NCI-H526 treated with DMSO at 0.1 percent for 48 hours (cell line): ENCODE measurements at regions not wholly inside any gene's neighbourhood (a gene's known extent, or its start where the extent isn't known, plus 50 kb on each side); places are given as distances from the start of the nearest gene placed in this dataset.

ENCODE experiments used
- DNase-seq: peaks from one replicate; lab custom pipeline; 2025; lab: John Stamatoyannopoulos, UW

DNA sequence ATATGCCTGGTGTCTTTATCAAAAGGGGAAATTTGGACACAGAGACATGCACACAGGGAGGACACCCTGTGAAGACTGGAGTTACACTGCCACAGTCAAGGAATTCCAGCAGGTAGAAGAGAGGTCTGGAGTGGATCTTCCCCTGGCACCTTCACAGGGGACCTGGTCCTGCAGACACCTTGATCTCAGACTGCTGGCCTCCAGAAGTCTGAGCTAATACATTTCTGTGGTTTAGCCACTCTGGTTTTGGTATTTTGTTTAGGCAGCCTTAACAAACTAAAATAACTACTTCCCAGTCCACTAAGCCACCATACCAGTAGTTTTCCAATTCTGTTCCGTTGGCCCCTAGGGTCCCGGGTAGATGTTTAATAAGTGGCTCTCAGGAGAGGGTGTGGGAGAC is 164.7 kb downstream of the SETD4 start:
- no peak for DNase-seq

DNA sequence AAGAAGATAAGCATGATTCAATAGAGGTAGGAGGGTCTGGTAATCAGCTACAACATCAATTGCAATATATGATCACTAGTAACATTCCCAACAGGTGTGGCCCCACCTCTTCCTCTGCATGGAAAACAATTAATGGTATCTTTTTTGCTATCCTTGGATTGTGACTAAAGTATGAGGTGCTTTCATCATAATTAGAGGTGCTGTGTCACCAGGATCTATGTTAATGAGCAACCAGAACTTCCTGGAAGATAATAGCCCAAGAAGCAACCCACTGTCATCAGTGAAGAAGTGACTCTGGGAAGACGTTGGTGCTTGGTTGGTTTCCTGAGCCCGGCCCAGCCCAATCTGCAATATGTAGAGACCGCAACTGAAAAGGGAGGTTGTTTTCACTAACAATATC is 167.2 kb downstream of the SETD4 start:
- no peak for DNase-seq

DNA sequence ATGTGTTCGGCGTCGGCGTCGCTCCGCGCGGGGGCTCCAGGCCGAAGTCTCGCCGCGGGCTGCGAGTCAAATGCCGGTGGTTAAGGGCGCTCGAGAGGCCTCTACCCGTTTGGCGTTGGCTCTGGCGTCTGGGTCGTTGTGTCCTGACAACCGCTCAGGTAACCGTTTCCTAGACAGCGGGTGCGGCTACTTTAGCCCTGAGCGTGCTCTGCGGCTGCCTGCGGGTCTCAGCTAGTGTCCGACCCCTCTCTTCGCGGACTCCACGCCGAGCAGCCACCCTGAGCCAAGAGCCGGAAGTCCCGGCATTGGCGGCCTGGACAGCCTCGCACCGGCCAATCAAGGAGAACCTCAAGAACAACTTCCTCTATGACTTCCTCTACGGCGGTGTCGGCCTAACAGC is 173.4 kb downstream of the SETD4 start:
- DNase-seq, result no peak

DNA sequence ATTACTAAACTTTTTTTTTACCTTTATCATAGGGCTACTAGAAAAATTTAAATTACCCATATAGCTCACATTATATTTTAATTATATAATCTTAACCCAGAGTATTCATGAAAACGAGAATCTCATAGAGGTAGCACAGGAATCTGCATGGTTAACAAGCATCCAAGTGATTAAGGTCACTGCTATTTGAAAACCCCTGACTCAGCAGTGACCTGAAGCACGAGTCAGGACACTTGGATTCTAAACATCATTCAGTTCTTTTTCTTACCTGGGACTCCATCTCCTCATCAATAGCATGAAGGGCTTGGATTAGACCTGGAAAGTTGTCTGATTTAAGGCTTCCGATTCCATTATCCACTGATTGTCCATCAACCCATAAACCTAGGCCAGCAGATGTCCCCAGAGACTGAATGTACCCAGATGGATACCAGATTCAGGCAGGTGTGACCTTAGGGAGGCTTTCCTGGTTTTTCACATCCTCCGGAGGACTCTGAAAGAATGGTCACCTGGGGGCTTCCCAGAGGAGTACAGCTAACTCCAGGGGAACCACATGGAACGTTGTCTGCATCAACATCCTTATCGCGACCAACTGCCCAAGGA is 174.3 kb downstream of the SETD4 start:
- DNase-seq, result no peak

DNA sequence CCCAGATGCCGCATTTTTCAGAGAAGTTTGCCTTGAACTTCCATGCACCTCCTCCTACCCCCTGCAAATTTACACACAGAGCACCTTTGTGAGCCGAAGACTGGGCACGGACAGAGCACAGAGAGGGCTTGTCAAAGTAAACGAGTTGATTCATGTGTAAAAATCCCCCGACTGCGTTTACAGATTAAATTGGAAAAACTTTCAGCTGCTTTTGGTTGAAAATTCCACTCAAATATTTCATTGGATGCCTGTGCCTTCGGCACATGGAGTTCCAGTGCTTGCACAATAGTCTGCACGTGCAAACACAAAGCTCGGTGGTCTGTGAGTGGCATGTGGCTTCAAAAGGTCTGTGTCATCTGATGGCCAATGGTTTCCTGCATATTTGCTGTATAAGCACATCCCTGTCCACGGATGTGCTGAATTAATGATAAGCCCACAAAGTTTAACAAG is 177.5 kb downstream of the SETD4 start:
- no peak for DNase-seq

DNA sequence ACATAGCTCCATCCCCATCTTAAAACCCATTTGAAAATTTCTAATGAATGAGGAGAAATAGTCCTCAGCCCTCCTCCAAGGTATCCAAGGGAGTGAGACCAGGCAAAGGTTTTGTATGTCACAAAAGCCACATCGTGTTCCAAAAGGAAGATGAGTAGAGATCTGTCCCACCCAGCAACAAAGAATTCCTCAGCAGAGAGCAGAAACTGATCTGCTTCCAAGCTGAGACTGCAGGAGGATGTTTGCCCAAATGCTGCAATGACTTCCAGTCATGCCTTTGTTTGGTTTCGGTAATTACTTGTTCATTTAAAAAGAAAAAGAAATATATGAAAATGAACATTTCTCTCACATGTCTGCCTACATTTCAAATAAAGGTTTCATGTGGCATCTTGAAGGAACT is 186.9 kb downstream of the SETD4 start:
- DNase-seq, result no peak

DNA sequence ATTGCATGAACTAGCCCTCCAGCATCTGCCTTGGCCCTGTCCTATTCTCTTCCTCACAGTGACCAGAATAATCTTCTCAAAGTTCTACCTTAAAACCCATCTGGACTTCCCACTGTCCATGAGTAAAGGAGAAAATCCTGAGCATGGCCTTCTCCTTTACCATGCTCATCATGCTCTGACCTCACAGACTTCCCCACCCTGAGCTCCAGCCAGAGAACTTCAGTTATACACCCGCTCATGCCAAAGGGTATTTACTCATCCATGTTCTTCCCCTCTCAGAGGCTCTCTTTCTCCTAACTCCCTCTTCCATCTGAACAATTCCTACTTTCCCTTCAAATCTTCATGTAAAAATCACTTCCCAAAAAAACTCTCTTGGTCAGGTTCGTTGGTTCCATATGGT is 188.4 kb downstream of the SETD4 start:
- DNase-seq, result no peak

DNA sequence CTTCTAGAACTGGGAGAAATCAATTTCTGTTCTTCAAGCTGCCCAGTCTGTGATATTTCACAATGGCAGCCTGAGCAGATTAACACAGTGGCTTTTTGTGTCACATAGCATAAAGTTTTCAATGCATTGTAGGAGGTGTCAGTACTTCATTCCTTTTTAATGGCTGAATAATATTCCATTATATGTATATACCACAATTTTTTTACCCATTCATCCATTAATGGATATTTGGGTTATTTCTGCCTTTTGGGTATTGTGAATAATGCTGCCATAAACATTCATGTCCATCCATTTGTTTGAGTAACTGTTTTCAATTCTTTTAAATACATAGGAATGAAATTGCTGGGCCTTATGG is 191.5 kb downstream of the SETD4 start:
- no peak for DNase-seq

DNA sequence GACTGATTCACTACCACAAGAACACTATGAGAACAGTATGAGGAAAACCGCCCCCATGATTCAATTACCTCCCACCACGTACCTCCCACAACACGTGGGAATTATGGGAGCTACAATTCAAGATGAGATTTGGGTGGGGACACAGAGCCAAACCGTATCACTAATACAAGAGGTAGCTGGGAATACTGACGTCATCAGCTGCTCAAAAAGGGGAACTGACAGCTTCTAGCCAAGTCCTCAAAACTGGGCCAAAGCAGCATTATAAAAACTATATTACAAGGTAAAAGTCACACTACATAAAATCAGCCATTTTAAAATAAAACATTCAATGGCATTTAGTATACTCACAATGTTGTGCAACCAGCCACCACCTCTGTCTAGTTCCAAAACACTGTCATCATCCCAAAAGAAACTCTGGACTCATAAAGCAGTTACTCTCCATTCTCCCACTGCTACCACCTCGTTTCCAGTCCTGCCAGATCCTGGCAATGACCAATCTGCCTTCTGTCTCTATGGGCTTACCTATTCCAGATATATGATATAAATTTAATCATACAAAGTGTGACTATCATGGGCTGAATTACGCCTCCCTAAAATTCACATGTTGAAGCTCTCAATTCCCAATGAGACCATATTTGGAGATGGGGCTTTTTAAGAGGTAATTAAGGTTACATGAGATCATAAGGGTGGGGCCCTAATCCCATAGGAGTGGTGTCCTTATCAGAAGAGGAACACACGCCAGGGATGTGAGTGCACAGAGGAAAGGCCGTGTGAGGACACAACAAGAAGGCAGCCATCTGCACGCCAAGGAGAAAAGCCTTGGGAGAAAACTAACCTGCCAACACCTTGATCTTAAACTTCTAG is 192.1 kb downstream of the SETD4 start:
- no peak for DNase-seq

DNA sequence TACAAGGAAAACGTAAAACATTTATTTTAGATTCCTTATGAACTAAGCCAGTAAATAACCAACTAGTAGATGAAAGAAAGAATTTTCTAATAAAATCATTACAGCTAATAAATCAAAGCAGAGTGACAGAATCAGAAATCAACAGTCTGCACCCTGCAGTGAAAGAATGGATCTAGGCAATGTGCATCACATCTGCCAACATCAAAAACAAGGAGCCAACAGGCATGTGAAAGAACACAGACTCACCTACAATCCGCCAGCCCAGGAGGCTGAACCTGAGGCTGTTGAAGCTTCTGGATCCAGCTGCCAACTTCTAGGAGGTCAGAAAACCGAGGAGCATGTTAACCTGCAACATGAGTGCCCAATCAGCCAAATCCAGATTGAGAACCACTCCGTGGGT is 196.3 kb downstream of the SETD4 start:
- DNase-seq, result no peak

DNA sequence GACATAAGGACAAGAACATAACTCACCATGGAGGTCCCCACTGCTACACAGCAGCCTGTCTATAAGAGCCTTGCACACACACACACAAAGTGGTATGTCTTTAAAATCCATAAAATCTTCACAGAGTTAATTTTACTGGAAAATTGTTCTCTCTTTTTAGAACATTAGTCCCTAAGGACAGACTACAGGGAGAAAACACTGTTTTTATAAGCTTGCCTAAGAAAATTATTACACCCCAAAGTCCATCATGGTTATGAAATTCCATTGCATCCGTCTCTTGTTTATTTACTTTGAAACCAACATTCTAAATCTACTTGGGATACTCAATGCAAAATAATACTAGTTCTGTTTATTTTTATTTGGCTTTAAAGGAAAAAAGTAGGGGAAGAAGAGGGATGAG is 197.4 kb downstream of the SETD4 start:
- no peak for DNase-seq

DNA sequence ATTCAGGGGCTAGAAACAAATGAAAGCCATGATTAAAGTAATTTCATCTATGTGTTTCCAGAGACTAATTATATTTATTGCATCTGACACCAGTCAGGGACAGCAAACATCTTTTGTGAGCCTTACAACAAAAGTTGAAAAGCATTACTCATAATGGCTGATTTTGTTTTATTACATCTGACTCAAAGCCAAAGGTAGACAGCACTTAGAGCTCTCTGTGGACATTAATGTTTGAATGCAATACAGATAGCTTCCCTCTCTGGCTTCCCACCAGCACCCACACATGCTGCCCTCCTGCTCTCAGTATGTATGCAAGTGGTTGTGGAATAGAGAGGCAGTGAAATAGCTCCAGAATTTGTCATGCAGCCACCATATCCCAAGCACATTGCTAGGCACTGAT is 198.7 kb downstream of the SETD4 start:
- no peak for DNase-seq

DNA sequence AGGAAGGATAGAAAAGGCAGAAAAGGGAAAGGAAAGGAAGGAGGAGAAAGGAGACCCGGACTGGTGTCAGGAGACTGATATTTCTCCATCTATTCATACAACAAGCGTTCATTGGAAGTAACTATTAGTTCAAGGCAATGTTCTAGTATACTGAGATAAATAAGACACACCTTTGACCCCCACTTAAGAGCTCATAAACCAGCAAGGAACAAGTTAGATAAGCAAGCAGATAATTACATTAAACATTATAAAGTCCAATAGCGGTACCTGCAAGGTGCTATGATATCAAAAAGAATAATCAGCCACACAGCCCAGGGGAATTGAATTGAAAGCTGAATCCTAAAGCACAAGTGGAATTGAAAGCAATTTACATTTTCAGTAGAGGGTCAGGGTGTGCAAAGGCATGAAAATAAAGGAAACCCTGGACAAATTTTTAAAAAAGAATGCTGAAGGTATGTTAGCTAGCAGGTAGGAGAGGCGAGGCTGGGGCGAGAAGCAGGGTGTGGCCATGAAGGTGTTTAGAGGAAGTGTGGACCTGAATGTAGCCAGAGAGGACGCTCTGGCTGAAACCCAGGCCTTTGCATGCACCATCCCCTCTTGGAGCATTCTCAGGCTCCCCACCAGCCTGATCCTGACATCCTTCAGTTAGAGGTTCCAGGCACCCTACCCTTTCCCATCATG is 200.0 kb downstream of the SETD4 start:
- DNase-seq, result no peak

DNA sequence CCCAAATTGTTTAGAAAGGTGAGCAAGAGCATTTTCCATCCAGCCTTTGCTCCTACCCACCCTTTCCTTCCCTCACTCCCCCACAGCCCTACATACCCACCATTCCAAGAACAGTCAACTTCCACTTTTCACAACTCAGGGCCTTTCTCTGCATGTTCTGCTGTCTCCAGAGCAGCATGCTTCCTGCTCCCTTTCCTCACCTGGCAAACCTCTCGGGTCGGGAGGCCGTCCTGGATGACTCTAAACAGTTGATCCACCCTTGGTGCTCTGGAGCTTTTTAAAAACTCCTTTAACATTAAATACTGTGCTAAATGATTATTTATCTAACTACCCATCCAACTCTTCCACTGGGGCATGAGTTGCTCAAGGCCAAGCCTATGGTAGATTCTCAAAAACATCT is 200.6 kb downstream of the SETD4 start:
- DNase-seq, result no peak

DNA sequence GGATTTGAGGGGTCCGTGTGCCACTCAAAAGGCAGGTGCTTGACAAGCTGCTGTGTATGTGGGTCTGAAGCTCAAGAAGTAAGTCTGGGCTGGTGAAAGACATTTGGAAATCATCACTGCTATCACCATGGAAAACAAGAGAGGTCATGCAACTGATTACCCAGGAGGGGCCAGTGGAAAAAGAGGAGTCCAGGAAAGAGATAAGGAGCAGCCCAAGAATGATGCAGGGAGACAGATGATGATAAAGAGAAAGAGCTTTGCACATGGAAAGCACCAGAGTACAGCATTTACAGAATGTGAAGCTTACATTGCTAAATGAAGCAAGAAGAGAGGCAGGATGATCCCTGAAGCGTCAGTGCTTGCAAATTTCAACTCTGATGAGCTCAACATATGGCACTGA is 203.2 kb downstream of the SETD4 start:
- DNase-seq, result no peak

DNA sequence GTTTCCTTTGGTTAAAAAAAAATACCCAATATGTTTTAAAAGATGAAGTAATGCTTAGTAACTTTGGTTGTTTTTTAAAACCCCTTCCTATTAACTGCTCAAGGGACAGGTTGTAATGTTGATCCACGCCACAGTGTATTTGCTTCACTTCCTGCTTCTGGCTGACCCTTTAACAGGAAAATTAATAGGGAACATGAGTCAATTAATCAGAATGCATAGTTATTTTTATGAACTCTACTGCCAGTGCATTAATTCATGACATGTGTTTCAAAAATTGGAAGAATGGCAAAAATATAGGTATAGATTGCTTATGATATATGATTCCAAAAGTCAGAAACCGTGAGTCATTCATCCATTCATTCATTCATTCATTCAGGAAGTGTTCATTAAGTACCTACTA is 204.8 kb downstream of the SETD4 start:
- DNase-seq, result no peak

DNA sequence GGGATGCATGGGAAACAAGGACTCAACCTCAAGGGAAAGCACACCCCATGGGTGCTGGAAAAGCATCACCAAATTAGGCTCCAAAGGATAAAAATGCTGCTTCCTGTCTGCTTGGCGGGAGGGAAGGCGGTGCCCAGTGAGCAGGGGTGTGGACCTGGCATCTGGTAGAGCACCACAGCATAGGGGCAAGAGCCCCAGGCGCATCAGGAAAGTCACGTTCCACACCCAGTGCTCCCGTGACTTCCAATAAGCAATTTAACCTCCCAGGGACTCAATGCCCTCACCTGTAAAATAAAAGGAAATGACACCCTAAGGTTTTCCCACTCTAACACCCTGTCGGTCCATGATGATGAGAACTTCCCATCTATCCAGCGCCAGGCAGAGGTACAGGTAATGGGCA is 206.0 kb downstream of the SETD4 start:
- DNase-seq, result no peak

DNA sequence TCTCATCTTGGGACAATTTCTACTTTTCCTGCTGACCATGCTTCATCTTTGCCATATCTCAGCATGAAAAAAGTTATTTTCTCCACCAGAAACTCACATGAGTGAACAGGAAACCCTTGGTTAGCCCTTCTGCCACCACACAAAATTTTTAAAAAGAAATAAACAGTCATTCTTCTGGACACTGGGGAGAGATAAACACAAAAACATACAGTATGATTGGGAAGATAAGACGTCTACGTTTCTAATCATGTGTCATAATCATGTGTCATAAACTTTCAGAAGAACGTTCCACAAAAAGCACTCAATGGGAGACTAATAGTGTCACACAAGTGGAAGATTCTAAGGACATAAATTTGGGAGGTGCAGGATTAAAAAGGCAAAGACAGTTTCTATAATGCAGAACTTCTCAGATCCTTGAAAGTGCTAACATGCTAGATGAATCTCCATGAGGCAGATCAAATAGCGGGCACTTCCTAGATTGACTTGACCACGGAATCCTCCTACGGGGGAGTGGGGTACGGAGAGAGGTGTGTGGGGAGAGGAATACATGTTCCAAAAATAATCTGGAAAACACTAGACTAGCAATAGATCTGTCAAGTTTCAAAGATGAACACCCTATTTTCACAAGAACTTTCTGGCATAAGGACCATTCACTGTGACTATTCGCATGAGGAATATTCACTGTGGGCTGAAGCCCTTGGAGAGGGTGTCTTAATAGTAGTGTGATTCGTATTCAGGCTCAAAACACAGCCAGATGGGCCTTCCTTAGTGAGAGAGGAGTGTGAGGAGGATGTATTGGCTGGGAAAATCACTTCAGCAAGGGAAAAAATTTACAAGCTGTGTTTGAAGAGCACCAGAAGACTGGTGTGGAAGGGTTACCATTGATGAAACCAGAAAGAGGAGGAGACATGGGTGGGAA is 206.7 kb downstream of the SETD4 start:
- no peak for DNase-seq

DNA sequence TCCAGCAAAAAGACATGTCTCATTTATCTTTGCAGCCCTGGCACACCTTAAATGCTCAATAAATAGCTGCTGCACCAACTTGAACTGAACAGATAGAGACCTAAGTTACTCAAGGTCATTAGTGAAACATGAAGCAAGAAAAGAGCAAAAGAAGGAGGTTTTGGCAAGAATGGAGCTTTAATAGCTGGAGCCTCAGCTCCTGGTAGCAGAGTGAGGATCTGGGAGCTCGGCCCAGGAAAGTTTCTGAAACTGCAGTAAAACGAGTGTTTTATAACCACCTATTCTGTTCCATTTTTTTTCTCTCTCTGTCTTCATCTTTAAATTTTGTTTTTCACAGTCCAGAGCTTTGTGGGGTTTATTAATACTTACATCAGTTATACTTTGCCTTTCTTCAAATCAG is 207.5 kb downstream of the SETD4 start:
- DNase-seq, result no peak

DNA sequence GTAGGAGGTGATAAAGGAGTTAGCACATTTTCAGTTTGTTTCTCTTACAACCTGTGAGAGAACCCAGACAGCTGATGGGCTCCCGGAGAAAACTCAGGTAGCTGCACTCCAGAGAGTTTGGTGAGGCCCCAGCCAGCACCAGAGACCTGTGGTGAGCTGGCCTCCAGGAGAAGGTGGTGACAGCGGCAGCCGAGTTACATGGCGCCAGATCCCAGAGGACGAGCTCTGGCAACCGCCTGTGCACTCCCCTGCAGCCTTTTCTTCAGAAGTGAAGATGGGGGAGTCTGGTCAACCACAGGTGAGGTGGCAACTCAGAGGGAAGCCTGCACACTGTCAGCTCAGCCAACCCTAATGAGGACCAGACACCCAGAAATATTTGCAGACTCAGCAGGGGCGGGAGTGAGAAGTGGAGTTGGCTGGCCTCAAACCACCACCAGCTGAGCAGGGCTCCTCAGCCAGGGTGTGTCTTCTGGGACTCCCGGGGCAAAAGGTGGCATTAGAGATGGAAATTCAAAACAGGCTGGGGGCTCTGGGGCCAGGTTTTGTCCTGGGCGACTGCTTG is 209.7 kb downstream of the SETD4 start:
- no peak for DNase-seq

DNA sequence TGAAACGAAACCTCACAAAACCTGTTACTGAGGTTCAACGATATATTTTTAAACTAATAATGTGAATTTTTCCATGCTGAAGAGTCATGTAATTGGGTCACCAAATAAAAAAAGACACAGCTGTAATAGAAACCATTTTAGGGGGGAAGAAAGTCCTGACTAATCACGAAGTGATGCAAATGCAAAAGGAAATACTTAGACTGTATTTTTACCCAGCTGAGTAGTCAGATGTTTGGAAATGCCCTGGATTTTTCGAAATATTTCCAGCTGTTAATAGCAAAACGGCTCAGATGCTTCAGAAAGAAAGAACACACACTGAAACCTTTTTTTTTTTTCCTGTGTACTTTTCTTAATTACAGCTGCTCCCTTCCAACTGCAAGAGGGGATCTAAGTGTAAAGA is 210.3 kb downstream of the SETD4 start:
- no peak for DNase-seq

DNA sequence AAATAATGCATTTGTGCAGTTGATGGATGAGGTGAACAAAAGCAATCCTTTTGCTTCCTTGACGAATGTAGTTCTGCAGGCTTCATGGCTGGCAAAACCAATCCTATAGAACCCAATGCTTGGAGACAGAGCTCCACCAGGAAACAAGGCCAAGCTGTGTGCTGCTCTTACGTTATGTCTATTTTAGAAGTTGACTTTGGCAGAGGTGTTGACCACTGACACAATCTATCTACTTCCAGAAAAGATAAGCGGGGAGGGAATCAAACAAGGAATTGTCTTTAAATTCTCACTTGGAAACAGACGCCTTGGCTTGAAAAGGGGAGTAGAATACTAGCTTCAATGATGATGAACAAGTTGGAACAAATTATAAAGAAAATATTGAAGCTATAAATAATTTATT is 211.2 kb downstream of the SETD4 start:
- no peak for DNase-seq
